Right ventricle myocardium superior (tissue), 1 donor: ENCODE measurements at regions not wholly inside any gene's neighbourhood (a gene's known extent, or its start where the extent isn't known, plus 50 kb on each side); places are given as distances from the start of the nearest gene placed in this dataset.
"Not testable (repeated sequence)": the region's sequence is repeated elsewhere in the genome, so short reads cannot be mapped to it uniquely, and the experiment has no call there.

ENCODE experiments used
- ATAC-seq: fragments of 200-7000 bp; cut with Tn5 transposase; one replicate; pipeline ENCODE4 v1.9.1; 2020; ENCODE audit warnings: mild to moderate bottlenecking; ENCODE audit not compliant: poor library complexity
- DNase-seq: peaks from one replicate; pipeline ENCODE4 v3.0.0-alpha.2; 2020
- intact Hi-C: fragments of 100-400 bp; cut with DNase I; formaldehyde crosslinking; loops from one replicate; pipeline ENCODE4 v1.11.2; 2022
- donor health status: DM: no; HTN: yes; CAD: no; lungs with severe emphysema.

- intact Hi-C loops, result no loop called here
- peak; percentile 66 for ATAC-seq
- no peak for DNase-seq
These were observed 63.0 kb upstream of the RGS1 start for GRCh38 chr1:192512426-192513162.

DNA sequence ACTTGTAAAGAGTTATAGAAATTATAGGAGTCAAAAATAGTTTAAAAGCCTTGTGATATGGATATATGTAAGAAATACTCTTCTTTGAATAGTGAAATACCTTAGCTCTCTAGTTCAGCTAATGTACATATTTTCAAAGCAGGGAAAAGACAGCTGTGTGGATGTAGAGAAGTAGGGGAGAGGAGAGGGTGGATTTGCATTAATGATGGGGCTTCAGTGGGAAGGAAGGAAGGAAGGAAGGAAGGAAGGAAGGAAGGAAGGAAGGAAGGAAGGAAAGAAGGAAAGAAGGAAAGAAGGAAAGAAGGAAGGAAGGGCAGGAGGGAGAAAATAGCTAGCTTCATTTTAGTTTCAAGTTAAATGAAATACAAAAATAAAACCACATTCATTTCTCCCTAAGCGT lies 62.4 kb upstream of the RGS1 start:
- no peak for DNase-seq
- intact Hi-C loops, result no loop called here
- no peak for ATAC-seq

DNA sequence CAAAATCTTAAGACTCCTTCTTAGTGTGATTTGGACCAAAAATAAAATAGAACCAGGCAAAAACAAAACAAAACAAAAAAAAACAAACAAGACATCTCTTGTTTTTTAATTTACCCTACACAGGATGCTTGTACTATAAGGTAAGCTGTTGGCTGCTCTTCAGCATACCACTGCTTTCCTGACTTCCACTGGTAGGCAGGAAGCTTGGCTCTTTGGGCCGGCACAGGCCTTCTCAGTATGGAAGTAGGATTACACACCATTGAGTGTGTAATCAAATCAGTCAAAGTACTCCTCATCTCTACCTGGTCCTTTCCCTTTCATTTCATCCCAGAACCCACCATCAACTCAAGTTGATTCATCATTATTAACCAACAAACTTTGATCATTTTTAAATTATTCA lies 61.9 kb upstream of the RGS1 start:
- DNase-seq (no peak), ATAC-seq (no peak)
- intact Hi-C loops, result no loop called here

DNA sequence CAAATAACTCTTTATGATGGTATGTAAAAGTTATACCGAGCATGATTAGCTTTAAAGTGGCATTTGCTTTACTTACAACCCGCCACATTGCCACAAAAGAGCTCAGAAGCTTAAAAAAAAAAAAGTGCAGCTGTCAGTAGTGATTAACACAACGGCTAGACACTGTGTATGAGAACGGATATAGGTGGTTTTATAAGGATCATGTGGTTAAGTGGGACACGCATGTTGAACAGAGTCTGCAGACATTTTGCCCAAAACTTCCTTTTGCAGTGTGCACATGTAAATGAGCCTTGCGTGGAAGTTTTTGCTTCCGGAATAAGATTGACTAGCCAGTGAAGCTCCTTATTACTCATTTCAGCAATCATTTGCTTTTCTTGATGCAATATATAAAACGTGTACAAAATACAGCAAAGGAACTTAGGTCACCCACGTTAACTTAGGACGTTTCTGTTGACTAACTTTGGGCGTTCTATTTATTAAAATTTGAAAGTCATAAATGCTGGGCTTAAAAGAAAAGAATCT lies 58.7 kb upstream of the RGS1 start:
- ATAC-seq (peak; percentile 69), DNase-seq (no peak)
- intact Hi-C loops, result no loop called here

DNA sequence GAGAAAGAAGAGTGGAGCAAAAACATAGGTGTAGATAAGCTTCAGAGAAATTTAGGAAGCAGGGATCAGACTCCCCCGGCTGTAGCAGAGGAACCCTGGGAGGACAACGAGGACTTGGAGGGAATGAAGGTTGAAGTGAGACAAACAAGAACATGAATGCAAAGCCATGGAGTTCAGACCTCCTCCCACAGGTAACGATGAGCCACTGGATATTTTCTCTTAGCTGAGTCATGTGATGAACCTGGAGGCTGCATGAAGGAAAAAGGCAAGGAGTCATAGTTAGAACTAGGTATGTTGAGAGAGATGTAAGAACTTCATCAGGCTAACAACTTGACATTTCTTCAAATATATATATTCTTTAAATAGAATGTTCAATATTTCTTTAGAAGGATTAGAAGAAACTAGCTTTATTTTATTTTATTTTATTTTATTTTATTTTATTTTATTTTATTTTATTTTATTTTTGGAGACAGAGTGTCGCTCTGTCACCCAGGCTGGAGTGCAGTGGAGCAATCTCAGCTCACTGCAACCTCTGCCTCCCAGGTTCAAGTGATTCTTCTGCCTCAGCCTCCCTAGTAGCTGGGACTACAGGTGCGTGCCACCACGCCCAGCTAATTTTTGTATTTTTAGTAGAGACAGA lies 57.7 kb upstream of the RGS1 start:
- ATAC-seq, intact Hi-C loops: not testable (repeated sequence)

DNA sequence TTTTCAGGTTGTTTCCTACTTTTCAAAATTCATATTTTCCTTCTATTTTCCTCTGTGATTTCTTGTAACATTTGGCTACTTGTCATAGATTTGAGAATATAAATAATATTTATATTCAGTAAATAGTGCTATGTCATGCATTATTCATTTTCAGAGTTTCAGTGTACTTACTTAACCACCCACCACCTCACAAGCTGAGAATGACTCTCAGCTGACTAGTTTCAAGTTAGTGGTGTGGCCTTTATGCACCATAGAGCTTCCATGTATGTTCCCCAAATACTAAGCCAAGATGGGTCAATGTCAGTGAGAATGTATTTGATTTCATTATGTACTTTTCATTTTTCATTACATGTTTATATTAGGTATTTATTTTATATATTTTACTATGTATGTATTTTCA lies 56.9 kb upstream of the RGS1 start:
- intact Hi-C loops, result no loop called here
- DNase-seq, result no peak
- no peak for ATAC-seq

More for the DNA sequence above, 57.7 kb upstream of the RGS1 start:
- not testable (repeated sequence) for DNase-seq

DNA sequence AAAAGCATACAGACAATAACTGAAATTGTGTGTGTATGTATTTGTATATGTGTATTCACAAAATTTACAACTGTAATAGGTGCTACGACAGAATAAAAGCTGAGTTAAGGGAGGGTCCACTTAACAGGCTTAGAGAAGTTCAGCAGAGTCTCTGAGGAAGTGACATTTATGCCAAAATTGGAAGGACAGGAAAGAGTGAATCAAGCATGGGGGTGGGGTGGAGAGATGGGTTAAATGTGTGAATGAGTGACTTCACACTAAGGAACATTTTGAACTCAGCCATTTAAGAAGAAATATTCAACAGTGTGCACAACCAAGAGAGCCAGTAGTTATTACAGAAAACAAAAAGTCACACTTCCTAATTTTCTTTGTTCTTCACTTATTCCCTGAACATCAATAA lies 53.8 kb upstream of the RGS1 start:
- ATAC-seq, result peak; percentile 63
- intact Hi-C loops, result no loop called here
- DNase-seq, result no peak

GRCh38 chr1:192522673-192523072 lies 52.9 kb upstream of the RGS1 start:
- no peak for DNase-seq
- no peak for ATAC-seq
- intact Hi-C loops, result no loop called here

- peak; percentile 74 for ATAC-seq
These were observed 51.4 kb upstream of the RGS1 start for GRCh38 chr1:192524223-192524622.

More at GRCh38 chr1:192524223-192524622, 51.4 kb upstream of the RGS1 start:
- DNase-seq, result no peak
- intact Hi-C loops, result no loop called here
